ENCODE measurements at regions not wholly inside any gene's neighbourhood (a gene's known extent, or its start where the extent isn't known, plus 50 kb on each side); places are given as distances from the start of the nearest gene placed in this dataset.

GRCh38 chr6:113343940-113344339, 513.2 kb upstream of the MARCKS start:
- no peak for DNase-seq (ENCODE audit: low spot score)

- no peak for DNase-seq (ENCODE audit: low spot score)
These were observed 512.2 kb upstream of the MARCKS start for GRCh38 chr6:113344969-113345368.

GRCh38 chr6:113347436-113347835, 509.7 kb upstream of the MARCKS start:
- no peak for DNase-seq (ENCODE audit: low spot score)

GRCh38 chr6:113350461-113350860, 506.7 kb upstream of the MARCKS start:
- DNase-seq (ENCODE audit: low spot score): no peak

- no peak for DNase-seq (ENCODE audit: low spot score)
These were observed 505.8 kb upstream of the MARCKS start for GRCh38 chr6:113351173-113351834.

GRCh38 chr6:113352029-113352801, 504.9 kb upstream of the MARCKS start:
- DNase-seq (ENCODE audit: low spot score): no peak

- DNase-seq (ENCODE audit: low spot score): no peak
These were observed 504.3 kb upstream of the MARCKS start for GRCh38 chr6:113352831-113353230.

GRCh38 chr6:113353392-113353791, 503.8 kb upstream of the MARCKS start:
- DNase-seq (ENCODE audit: low spot score): no peak

GRCh38 chr6:113354204-113354895, 502.8 kb upstream of the MARCKS start:
- no peak for DNase-seq (ENCODE audit: low spot score)

- DNase-seq (ENCODE audit: low spot score): no peak
These were observed 501.0 kb upstream of the MARCKS start for GRCh38 chr6:113356139-113356538.

GRCh38 chr6:113357041-113357440, 500.1 kb upstream of the MARCKS start:
- no peak for DNase-seq (ENCODE audit: low spot score)

GRCh38 chr6:113358063-113358583, 499.0 kb upstream of the MARCKS start:
- no peak for DNase-seq (ENCODE audit: low spot score)

GRCh38 chr6:113359155-113360140, 497.7 kb upstream of the MARCKS start:
- no peak for DNase-seq (ENCODE audit: low spot score)

GRCh38 chr6:113361014-113361645, 496.0 kb upstream of the MARCKS start:
- DNase-seq (ENCODE audit: low spot score): no peak

- no peak for DNase-seq (ENCODE audit: low spot score)
These were observed 494.7 kb upstream of the MARCKS start for GRCh38 chr6:113362301-113363047.

GRCh38 chr6:113363048-113363798, 493.9 kb upstream of the MARCKS start:
- DNase-seq (ENCODE audit: low spot score): no peak

- no peak for DNase-seq (ENCODE audit: low spot score)
These were observed 493.3 kb upstream of the MARCKS start for GRCh38 chr6:113363866-113364265.

- DNase-seq (ENCODE audit: low spot score): no peak
These were observed 492.4 kb upstream of the MARCKS start for GRCh38 chr6:113364766-113365165.

GRCh38 chr6:113365191-113365590, 492.0 kb upstream of the MARCKS start:
- no peak for DNase-seq (ENCODE audit: low spot score)

- DNase-seq (ENCODE audit: low spot score): no peak
These were observed 490.6 kb upstream of the MARCKS start for GRCh38 chr6:113366505-113366904.
